K562 (cell line): ENCODE measurements at regions not wholly inside any gene's neighbourhood (a gene's known extent, or its start where the extent isn't known, plus 50 kb on each side); places are given as distances from the start of the nearest gene placed in this dataset.

ENCODE experiments used
- ATAC-seq: fragments of 200-7000 bp; cut with Tn5 transposase; 3 replicates; pipeline ENCODE4 v1.9.1; 2020; ENCODE audit warnings: moderate library complexity
- BruUV-seq: library from RNA; stranded (reverse); fragments of 400-500 nt; replicated peaks from 2 replicates; lab custom pipeline; 2021; lab: Mats Ljungman, UMichigan
- CTCF ChIA-PET: fragments of 300-600 bp; formaldehyde crosslinking; extraction: SDS; loops from one replicate; lab custom pipeline; 2021; ENCODE audit warnings: low intra/inter-chr PET ratio; lab: Yijun Ruan, JAX
- POLR2A ChIA-PET: fragments of 300-600, 350-650 bp; sonication (Branson Sonifier 250); formaldehyde crosslinking; extraction: SDS; loops from one replicate; lab custom pipeline; 2021; ENCODE audit warnings: antibody characterized with exemption, inconsistent platforms; lab: Yijun Ruan, JAX
- DNase-seq, 4 experiments: peaks; one replicate each; pipeline versions ENCODE4 v3.0.0 to v3.0.0-alpha.2; 2011 to 2018; ENCODE audit warnings: low spot score in 3 of 4, mixed read lengths in 3 of 4; ENCODE audit errors: extremely low read depth in 1 of 4
- FAIRE-seq: peaks from 2 replicates; lab custom pipeline; 2011; peaks lifted over from hg19 to GRCh38; lab: Jason Lieb, UNC
- H2AFZ ChIP-seq: 2 replicates; pipeline ENCODE4 v1.6.0; 2011; ENCODE audit warnings: low read depth, low read length, control low read depth, inconsistent platforms
- H3K27ac ChIP-seq: fragments of 200-600 bp; 3 replicates; pipeline ENCODE4 v1.8.0; 2011; ENCODE audit warnings: low read depth, mild to moderate bottlenecking, control low read depth, inconsistent platforms, low read length, moderate library complexity, mixed read lengths; ENCODE audit errors: extremely low read depth
- H3K27me3 ChIP-seq, 2 experiments: fragments of 300-600 bp in 1 of 2; 2 replicates in 1 of 2; 3 replicates in 1 of 2; pipeline versions ENCODE4 v1.6.0 to v1.8.0; 2011; ENCODE audit warnings: inconsistent platforms in 2 of 2, low read length in 2 of 2, mild to moderate bottlenecking in 1 of 2, mixed read lengths in 1 of 2, moderate library complexity in 1 of 2; ENCODE audit not compliant: control insufficient read depth in 2 of 2, insufficient read depth in 2 of 2
- H3K36me3 ChIP-seq: fragments of 300-600 bp; 3 replicates; pipeline ENCODE4 v1.8.0; 2011; ENCODE audit warnings: mild to moderate bottlenecking, low read length, inconsistent platforms; ENCODE audit not compliant: control insufficient read depth, insufficient read depth
- H3K4me1 ChIP-seq, 2 experiments: fragments of 200-600 bp in 1 of 2; replicated peaks in 1 of 2; 2 replicates in 1 of 2; 3 replicates in 1 of 2; pipeline versions ENCODE4 v1.5.1 to v1.8.0; 2011; ENCODE audit warnings: inconsistent platforms in 2 of 2, low read length in 2 of 2, mild to moderate bottlenecking in 1 of 2, mixed read lengths in 1 of 2, moderate library complexity in 1 of 2; ENCODE audit not compliant: control insufficient read depth in 2 of 2, insufficient read depth in 2 of 2
- H3K4me2 ChIP-seq: 2 replicates; pipeline ENCODE4 v1.6.1; 2011; ENCODE audit warnings: low read length, control low read depth, inconsistent platforms, mixed read lengths; ENCODE audit not compliant: insufficient read depth
- H3K4me3 ChIP-seq: fragments of 200-600 bp; sonication (generic), shearing (Covaris generic); 2 replicates; pipeline ENCODE4 v1.5.1; 2016; ENCODE audit warnings: control low read depth, inconsistent platforms
- H3K79me2 ChIP-seq: fragments of 200-600 bp; 3 replicates; pipeline ENCODE4 v1.8.0; 2011; ENCODE audit warnings: low read length, inconsistent platforms; ENCODE audit not compliant: control insufficient read depth, insufficient read depth
- H3K9ac ChIP-seq, 2 experiments: 2 replicates each; pipeline versions ENCODE4 v1.6.0 to v1.6.1; 2011; ENCODE audit warnings: low read depth in 2 of 2, low read length in 2 of 2, control low read depth in 1 of 2, inconsistent platforms in 1 of 2, mild to moderate bottlenecking in 1 of 2, mixed read lengths in 1 of 2; ENCODE audit not compliant: insufficient read depth in 1 of 2
- H3K9me1 ChIP-seq: one replicate; pipeline ENCODE4 v1.6.0; 2011; ENCODE audit warnings: inconsistent platforms, mild to moderate bottlenecking, low read length, moderate library complexity; ENCODE audit not compliant: control insufficient read depth, insufficient read depth
- H3K9me3 ChIP-seq: replicated peaks from 2 replicates; pipeline ENCODE4 v1.5.1; 2011; ENCODE audit warnings: low read depth, low read length, inconsistent platforms; ENCODE audit not compliant: control insufficient read depth, insufficient read depth
- H4K20me1 ChIP-seq: replicated peaks from 2 replicates; pipeline ENCODE4 v1.6.1; 2011; ENCODE audit warnings: low read length, inconsistent platforms, mixed read lengths; ENCODE audit not compliant: control insufficient read depth, insufficient read depth
- CTCF ChIP-seq, 3 experiments: IDR thresholded peaks in 2 of 3; conservative IDR thresholded peaks in 1 of 3; 2 replicates each; pipeline ENCODE4 v1.5.1; 2011 to 2012; ENCODE audit warnings: low read length in 3 of 3, mild to moderate bottlenecking in 3 of 3, control low read depth in 2 of 3, improper control_type of control experiment in 1 of 3, inconsistent platforms in 1 of 3, low read depth in 1 of 3, mixed read lengths in 1 of 3, moderate library complexity in 1 of 3; ENCODE audit not compliant: insufficient read depth in 2 of 3
- EGR1 ChIP-seq: fragments of 450-650 bp; conservative IDR thresholded peaks from 2 replicates; pipeline ENCODE4 v1.6.1; 2017; ENCODE audit warnings: mild to moderate bottlenecking
- ELF1 ChIP-seq: fragments of 200-800 bp; sonication (Bioruptor generic); IDR thresholded peaks from 2 replicates; pipeline ENCODE4 v1.6.1; 2016; ENCODE audit warnings: missing genetic modification characterization, missing compliant biosample characterization
- MTA2 ChIP-seq: fragments of 450-650 bp; IDR thresholded peaks from 2 replicates; pipeline ENCODE4 v1.6.1; 2016; ENCODE audit warnings: low read depth
- NR0B1 ChIP-seq: fragments of 450-650 bp; IDR thresholded peaks from one replicate; pipeline ENCODE4 v1.6.1; 2018; ENCODE audit warnings: mild to moderate bottlenecking, moderate library complexity; ENCODE audit not compliant: partially characterized antibody
- PHF8 ChIP-seq: fragments of 200-600 bp; sonication (generic); IDR thresholded peaks from 2 replicates; pipeline ENCODE4 v1.6.1; 2012; ENCODE audit warnings: mixed run types, mild to moderate bottlenecking, inconsistent platforms, low read length, moderate library complexity, borderline replicate concordance
- REST ChIP-seq, 2 experiments: fragments of 450-650 bp; formaldehyde crosslinking in 1 of 2; IDR thresholded peaks; 2 replicates each; pipeline versions ENCODE4 v1.4.0 to v1.6.1; 2014 to 2020; ENCODE audit warnings: mild to moderate bottlenecking in 2 of 2, borderline replicate concordance in 1 of 2, low read depth in 1 of 2
- SMARCA4 ChIP-seq: fragments of 450-650 bp; IDR thresholded peaks from 2 replicates; pipeline ENCODE4 v1.6.1; 2016
- WGBS: fragments of 100-300 bp; shearing (Covaris generic); methylation state at CpG from one replicate; pipeline ENCODE4 v1.1.6; 2016; ENCODE audit warnings: low coverage, mixed read lengths; ENCODE audit not compliant: insufficient coverage; ENCODE audit errors: missing lambda C conversion rate; 5-methylcytosine and 5-hydroxymethylcytosine counted together
- in situ Hi-C: fragments of 300-500 bp; cut with MboI; formaldehyde crosslinking; loops from 4 replicates; pipeline ENCODE4 v1.15.0; 2018; ENCODE audit warnings: inconsistent platforms, mixed read lengths
- intact Hi-C: fragments of 100-400 bp; cut with micrococcal nuclease; formaldehyde crosslinking; loops from 2 replicates; pipeline ENCODE4 v1.14.2; 2022

GRCh38 chr2:43105586-43106558 is 120.5 kb downstream of the ZFP36L2 start:
- FAIRE-seq: peak; percentile 95
- CTCF ChIA-PET: no interaction called here
- in situ Hi-C loops: no loop called here
- Histone ChIP-seq H3K36me3 (no peaks in the 10 kb centered on the region), H3K9me3 (no peaks in the 10 kb centered on the region), H3K4me1 (peaks cover 12 to 16% of the 10 kb centered on the region in 2 experiments), H3K4me3 (no peak overlapping the region), H4K20me1 (no peaks in the 10 kb centered on the region), H3K79me2 (no peaks in the 10 kb centered on the region), H3K27me3 (no peaks in the 10 kb centered on the region), H2AFZ (peak overlapping the region; percentile 91), H3K27ac (no peak overlapping the region), H3K9ac (peak overlapping the region; percentile 0 to 74; a peak in 1 of 4 replicates), H3K4me2 (no peak overlapping the region), H3K9me1 (no peaks in the 10 kb centered on the region)
- DNase-seq: peak; percentile 77 to 81 (median 80)
- BruUV-seq: no TSS peak
- WGBS: 25% methylated on average over 4 of the region's 4 CpGs
- POLR2A ChIA-PET: interaction anchor here (0.6 to 1.2 kb wide), 3 partner anchors 14 to 178 kb away, joined by 3 to 4 read pairs (median 3); no protein-coding TSS in a partner anchor
- intact Hi-C loops: loop anchor here (1.0 to 5.0 kb wide), 3 partner anchors 64 to 129 kb away; no protein-coding TSS in a partner anchor
- peak; percentile 98 for ATAC-seq
- TF ChIP-seq NR0B1: no peak
- TF ChIP-seq EGR1: peak; percentile 65
- no peak for TF ChIP-seq ELF1 (tag)
- TF ChIP-seq MTA2: no peak
- TF ChIP-seq PHF8: no peak
- TF ChIP-seq CTCF (IDR thresholded peaks at IDR 0.05 in 2 of 3, conservative IDR thresholded peaks at IDR 0.05 in 1 of 3; ENCODE audit: insufficient read depth in 2 of 3, low read depth in 1 of 3, low read length in 3 of 3): peak; percentile 61 to 82 (median 71)
- TF ChIP-seq SMARCA4: 0 out of 2 replicates have a peak, but pooled peaks have one; percentile 36
- peak; percentile 47; the same call in 1 of the 2 replicates for TF ChIP-seq REST (IDR thresholded peaks at IDR 0.05; ENCODE audit: borderline replicate concordance)
- TF ChIP-seq REST (CRISPR knock-in tag; IDR thresholded peaks at IDR 0.05; ENCODE audit: low read depth): no peak
